ENCODE measurements at regions not wholly inside any gene's neighbourhood (a gene's known extent, or its start where the extent isn't known, plus 50 kb on each side); places are given as distances from the start of the nearest gene placed in this dataset.

GRCh38 chr6:119446609-119447008 is 97.0 kb upstream of the MAN1A1 start:
- H3K4me1 ChIP-seq: peaks cover 29% of the 10 kb centered on the region
- ATAC-seq: peak; percentile 66 to 80
- DNase-seq: no peak

GRCh38 chr6:119446115-119446554 is 96.6 kb upstream of the MAN1A1 start:
- Histone ChIP-seq H3K27ac (no peak overlapping the region), H3K4me1 (peaks cover 29% of the 10 kb centered on the region), H3K9me3 (no peaks in the 10 kb centered on the region), H3K36me3 (no peaks in the 10 kb centered on the region), H3K4me3 (no peak overlapping the region), H3K27me3 (ENCODE audit: low read depth) (no peaks in the 10 kb centered on the region)
- peak; percentile 51 to 55 for ATAC-seq
- no peak for DNase-seq
- intact Hi-C loops (cut with DNase I): no loop called here
- TF ChIP-seq CTCF (IDR thresholded peaks at IDR 0.05): no peak

More at GRCh38 chr6:119446609-119447008, 97.0 kb upstream of the MAN1A1 start:
- intact Hi-C loops (cut with DNase I): no loop called here
- H3K4me3 ChIP-seq: no peak overlapping the region
- no peak overlapping the region for H3K27ac ChIP-seq
- no peaks in the 10 kb centered on the region for H3K9me3 ChIP-seq
- no peak for TF ChIP-seq CTCF (IDR thresholded peaks at IDR 0.05)
- no peaks in the 10 kb centered on the region for H3K27me3 ChIP-seq (ENCODE audit: low read depth)
- H3K36me3 ChIP-seq: no peaks in the 10 kb centered on the region

GRCh38 chr6:119445666-119446065 is 96.1 kb upstream of the MAN1A1 start:
- Histone ChIP-seq H3K4me1 (peaks cover 29% of the 10 kb centered on the region), H3K36me3 (no peaks in the 10 kb centered on the region), H3K4me3 (no peak overlapping the region), H3K9me3 (no peaks in the 10 kb centered on the region), H3K27me3 (ENCODE audit: low read depth) (no peaks in the 10 kb centered on the region), H3K27ac (no peak overlapping the region)
- no peak for TF ChIP-seq CTCF (IDR thresholded peaks at IDR 0.05)
- DNase-seq (no peak), ATAC-seq (peak in 1 of 2 donors; percentile 6)
- intact Hi-C loops (cut with DNase I): no loop called here

GRCh38 chr6:119444642-119445557 is 95.3 kb upstream of the MAN1A1 start:
- no peak overlapping the region for H3K27ac ChIP-seq
- no peak overlapping the region for H3K4me3 ChIP-seq
- no peak for TF ChIP-seq CTCF (IDR thresholded peaks at IDR 0.05)
- intact Hi-C loops (cut with DNase I): no loop called here
- no peak for DNase-seq
- peaks cover 29% of the 10 kb centered on the region for H3K4me1 ChIP-seq
- H3K27me3 ChIP-seq (ENCODE audit: low read depth): no peaks in the 10 kb centered on the region
- no peaks in the 10 kb centered on the region for H3K36me3 ChIP-seq
- no peaks in the 10 kb centered on the region for H3K9me3 ChIP-seq
- ATAC-seq: no peak

GRCh38 chr6:119443993-119444641 is 94.6 kb upstream of the MAN1A1 start:
- Histone ChIP-seq H3K4me1 (peaks cover 29% of the 10 kb centered on the region), H3K27me3 (ENCODE audit: low read depth) (no peaks in the 10 kb centered on the region), H3K9me3 (no peaks in the 10 kb centered on the region), H3K36me3 (no peaks in the 10 kb centered on the region), H3K4me3 (no peak overlapping the region), H3K27ac (no peak overlapping the region)
- ATAC-seq (no peak), DNase-seq (no peak)
- intact Hi-C loops (cut with DNase I): no loop called here
- no peak for TF ChIP-seq CTCF (IDR thresholded peaks at IDR 0.05)

All from lower lobe of right lung (tissue), 2 donors.